ENCODE measurements at regions not wholly inside any gene's neighbourhood (a gene's known extent, or its start where the extent isn't known, plus 50 kb on each side); places are given as distances from the start of the nearest gene placed in this dataset.

DNA sequence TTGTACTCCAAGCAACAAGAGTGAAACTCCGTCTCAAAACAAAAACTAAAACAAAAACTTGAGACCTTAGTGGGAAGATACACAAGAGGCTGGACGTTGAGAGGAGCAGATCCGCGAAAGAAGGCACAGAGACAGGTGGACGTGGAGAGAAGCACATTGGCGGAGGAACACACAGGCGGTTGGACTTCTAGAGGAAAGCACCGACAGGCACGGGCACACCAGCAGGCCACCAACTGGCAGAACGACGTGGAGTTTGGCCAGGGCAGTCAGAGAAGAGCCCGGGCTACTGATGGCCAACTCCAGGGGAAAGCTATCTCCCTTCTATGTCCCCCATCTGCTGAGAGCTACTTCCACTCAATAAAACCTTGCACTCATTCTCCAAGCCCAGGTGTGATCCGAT is 482.7 kb downstream of the GABRG2 start:
- intact Hi-C loops (cut with micrococcal nuclease; ENCODE audit: unreplicated experiment): no loop called here
- Mint-ChIP-seq H3K36me3 (ENCODE audit: insufficient read depth, unreplicated experiment) (no peaks in the 10 kb centered on the region), H3K27ac (ENCODE audit: unreplicated experiment) (no peak overlapping the region)

DNA sequence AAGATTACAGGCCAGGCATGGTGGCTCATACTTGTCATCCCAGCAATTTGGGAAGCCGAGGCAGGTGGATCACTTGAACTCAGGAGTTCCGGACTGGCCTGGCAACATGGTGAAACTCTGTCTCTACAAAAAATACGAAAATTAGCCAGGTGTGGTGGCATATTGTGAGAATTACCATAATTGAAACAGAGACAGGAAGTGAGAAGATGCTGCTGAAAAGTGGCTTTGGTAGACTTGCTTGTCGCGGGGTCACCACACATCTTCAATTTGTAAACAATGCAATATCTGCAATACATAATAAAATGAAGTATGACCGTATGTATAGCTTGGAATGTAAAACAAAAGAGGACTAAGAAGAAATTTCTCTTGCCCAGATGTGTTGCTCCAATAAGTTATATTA is 490.5 kb downstream of the GABRG2 start:
- H3K4me1 Mint-ChIP-seq (ENCODE audit: low read depth, unreplicated experiment): no peaks in the 10 kb centered on the region
- peaks cover 17% of the 10 kb centered on the region for H3K9me3 Mint-ChIP-seq (ENCODE audit: low read depth, unreplicated experiment)
- no TSS peak for BruUV-seq (replicated peaks)
- TF ChIP-seq, protein P1, sequence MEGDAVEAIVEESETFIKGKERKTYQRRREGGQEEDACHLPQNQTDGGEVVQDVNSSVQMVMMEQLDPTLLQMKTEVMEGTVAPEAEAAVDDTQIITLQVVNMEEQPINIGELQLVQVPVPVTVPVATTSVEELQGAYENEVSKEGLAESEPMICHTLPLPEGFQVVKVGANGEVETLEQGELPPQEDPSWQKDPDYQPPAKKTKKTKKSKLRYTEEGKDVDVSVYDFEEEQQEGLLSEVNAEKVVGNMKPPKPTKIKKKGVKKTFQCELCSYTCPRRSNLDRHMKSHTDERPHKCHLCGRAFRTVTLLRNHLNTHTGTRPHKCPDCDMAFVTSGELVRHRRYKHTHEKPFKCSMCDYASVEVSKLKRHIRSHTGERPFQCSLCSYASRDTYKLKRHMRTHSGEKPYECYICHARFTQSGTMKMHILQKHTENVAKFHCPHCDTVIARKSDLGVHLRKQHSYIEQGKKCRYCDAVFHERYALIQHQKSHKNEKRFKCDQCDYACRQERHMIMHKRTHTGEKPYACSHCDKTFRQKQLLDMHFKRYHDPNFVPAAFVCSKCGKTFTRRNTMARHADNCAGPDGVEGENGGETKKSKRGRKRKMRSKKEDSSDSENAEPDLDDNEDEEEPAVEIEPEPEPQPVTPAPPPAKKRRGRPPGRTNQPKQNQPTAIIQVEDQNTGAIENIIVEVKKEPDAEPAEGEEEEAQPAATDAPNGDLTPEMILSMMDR (IDR thresholded peaks at IDR 0.05; ENCODE audit: unreplicated experiment): no peak
- no peaks in the 10 kb centered on the region for H3K27me3 Mint-ChIP-seq (ENCODE audit: unreplicated experiment)
- CTCF ChIA-PET: no interaction called here
- no peaks in the 10 kb centered on the region for H3K36me3 Mint-ChIP-seq (ENCODE audit: insufficient read depth, unreplicated experiment)
- intact Hi-C loops (cut with micrococcal nuclease; ENCODE audit: unreplicated experiment): no loop called here
- no peak overlapping the region for H3K27ac Mint-ChIP-seq (ENCODE audit: unreplicated experiment)
- no peak for DNase-seq
- H3K4me3 Mint-ChIP-seq (ENCODE audit: low read depth, unreplicated experiment): no peak overlapping the region

More for the DNA sequence above, 482.7 kb downstream of the GABRG2 start:
- CTCF ChIA-PET: no interaction called here
- Mint-ChIP-seq H3K9me3 (ENCODE audit: low read depth, unreplicated experiment) (peaks cover 14% of the 10 kb centered on the region), H3K27me3 (ENCODE audit: unreplicated experiment) (no peaks in the 10 kb centered on the region), H3K4me3 (ENCODE audit: low read depth, unreplicated experiment) (no peak overlapping the region), H3K4me1 (ENCODE audit: low read depth, unreplicated experiment) (no peaks in the 10 kb centered on the region)
- TF ChIP-seq, protein P1 (IDR thresholded peaks at IDR 0.05; ENCODE audit: unreplicated experiment): no peak
- no peak for DNase-seq
- BruUV-seq (replicated peaks): no TSS peak

DNA sequence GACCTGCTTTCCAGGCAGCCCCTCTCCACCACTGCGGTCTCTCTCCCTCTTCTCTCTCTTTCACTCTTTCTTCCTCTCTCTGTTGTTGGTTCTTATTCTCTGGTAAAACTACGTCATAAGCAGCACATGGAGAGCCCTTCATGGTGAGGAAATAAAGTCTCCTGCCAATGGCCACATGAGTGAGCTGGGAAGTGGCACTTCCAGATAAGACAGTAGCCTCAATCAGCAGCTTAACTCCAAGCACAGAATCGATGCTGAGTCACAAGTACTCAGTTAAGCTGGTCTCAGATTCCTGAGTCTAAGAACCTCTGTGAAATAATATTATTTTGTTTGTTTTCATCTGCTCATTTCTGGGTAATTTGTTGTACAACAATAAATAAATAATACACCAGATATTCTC is 500.1 kb downstream of the GABRG2 start:
- intact Hi-C loops (cut with micrococcal nuclease; ENCODE audit: unreplicated experiment): no loop called here
- no peak overlapping the region for H3K4me3 Mint-ChIP-seq (ENCODE audit: low read depth, unreplicated experiment)
- no peaks in the 10 kb centered on the region for H3K27me3 Mint-ChIP-seq (ENCODE audit: unreplicated experiment)
- no TSS peak for BruUV-seq (replicated peaks)
- H3K9me3 Mint-ChIP-seq (ENCODE audit: low read depth, unreplicated experiment): peaks cover 24% of the 10 kb centered on the region
- H3K36me3 Mint-ChIP-seq (ENCODE audit: insufficient read depth, unreplicated experiment): no peaks in the 10 kb centered on the region
- CTCF ChIA-PET: no interaction called here
- no peaks in the 10 kb centered on the region for H3K4me1 Mint-ChIP-seq (ENCODE audit: low read depth, unreplicated experiment)
- no peak for DNase-seq
- no peak overlapping the region for H3K27ac Mint-ChIP-seq (ENCODE audit: unreplicated experiment)
- TF ChIP-seq, protein P1 (IDR thresholded peaks at IDR 0.05; ENCODE audit: unreplicated experiment): no peak

DNA sequence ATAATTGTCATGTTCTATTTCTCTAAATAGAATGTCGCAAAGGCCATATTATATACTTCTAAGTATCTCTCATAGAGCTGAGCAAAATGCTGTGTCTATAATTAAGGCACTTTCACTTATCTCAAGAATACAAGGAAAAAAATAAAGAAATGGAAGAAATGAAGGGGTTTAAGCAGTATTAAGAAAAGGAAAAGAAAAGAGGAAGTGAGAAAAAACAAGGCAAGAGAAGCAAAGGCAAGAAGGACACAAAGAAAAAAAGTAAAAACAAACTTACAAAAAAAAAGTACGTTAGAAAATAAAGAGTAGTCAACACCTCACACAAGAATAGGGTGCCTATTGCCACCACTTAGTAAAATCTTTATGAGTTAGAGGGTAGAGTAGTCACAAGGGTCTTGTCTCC is 506.2 kb downstream of the GABRG2 start:
- CTCF ChIA-PET: no interaction called here
- H3K4me3 Mint-ChIP-seq (ENCODE audit: low read depth, unreplicated experiment): no peak overlapping the region
- H3K4me1 Mint-ChIP-seq (ENCODE audit: low read depth, unreplicated experiment): no peaks in the 10 kb centered on the region
- TF ChIP-seq, protein P1 (IDR thresholded peaks at IDR 0.05; ENCODE audit: unreplicated experiment): no peak
- H3K9me3 Mint-ChIP-seq (ENCODE audit: low read depth, unreplicated experiment): peaks cover 15% of the 10 kb centered on the region
- DNase-seq: no peak
- H3K27ac Mint-ChIP-seq (ENCODE audit: unreplicated experiment): no peak overlapping the region
- intact Hi-C loops (cut with micrococcal nuclease; ENCODE audit: unreplicated experiment): no loop called here
- no peaks in the 10 kb centered on the region for H3K36me3 Mint-ChIP-seq (ENCODE audit: insufficient read depth, unreplicated experiment)
- H3K27me3 Mint-ChIP-seq (ENCODE audit: unreplicated experiment): no peaks in the 10 kb centered on the region
- BruUV-seq (replicated peaks): no TSS peak

DNA sequence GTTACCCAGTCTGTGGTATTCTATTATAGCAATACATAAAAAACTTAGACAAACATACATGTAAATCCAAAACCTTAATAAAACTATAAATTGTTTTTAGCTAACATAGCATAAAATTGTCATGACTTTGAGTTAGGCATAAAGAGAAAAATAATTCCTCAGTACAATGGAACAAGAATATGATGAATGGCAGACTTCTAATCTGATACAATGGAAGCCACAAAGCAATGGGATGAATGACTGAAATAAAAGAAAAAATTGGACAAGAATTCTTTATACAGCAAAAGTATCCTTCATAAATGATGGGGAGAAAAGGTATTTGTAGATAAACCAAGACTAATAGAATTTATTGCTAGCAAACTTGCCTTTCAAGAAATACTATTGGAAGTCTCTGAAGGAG is 524.2 kb downstream of the GABRG2 start:
- no TSS peak for BruUV-seq (replicated peaks)
- no peak overlapping the region for H3K4me3 Mint-ChIP-seq (ENCODE audit: low read depth, unreplicated experiment)
- H3K27me3 Mint-ChIP-seq (ENCODE audit: unreplicated experiment): no peaks in the 10 kb centered on the region
- no peaks in the 10 kb centered on the region for H3K36me3 Mint-ChIP-seq (ENCODE audit: insufficient read depth, unreplicated experiment)
- DNase-seq: no peak
- CTCF ChIA-PET: no interaction called here
- peaks cover 16% of the 10 kb centered on the region for H3K9me3 Mint-ChIP-seq (ENCODE audit: low read depth, unreplicated experiment)
- H3K4me1 Mint-ChIP-seq (ENCODE audit: low read depth, unreplicated experiment): no peaks in the 10 kb centered on the region
- intact Hi-C loops (cut with micrococcal nuclease; ENCODE audit: unreplicated experiment): no loop called here
- H3K27ac Mint-ChIP-seq (ENCODE audit: unreplicated experiment): no peak overlapping the region
- TF ChIP-seq, protein P1 (IDR thresholded peaks at IDR 0.05; ENCODE audit: unreplicated experiment): no peak

Measured in Calu3 (cell line).